Activated CD4-positive, alpha-beta T cell treated with anti-CD3 and anti-CD28 coated beads, Interleukin-2, amount 10 ng/mL, durations not matched to agents 7 days and 5 days (primary cell): ENCODE measurements at regions not wholly inside any gene's neighbourhood (a gene's known extent, or its start where the extent isn't known, plus 50 kb on each side); places are given as distances from the start of the nearest gene placed in this dataset.
"Not testable (repeated sequence)": the region's sequence is repeated elsewhere in the genome, so short reads cannot be mapped to it uniquely, and the experiment has no call there.

ENCODE experiments used
- CTCF ChIA-PET: fragments of 350-600 bp; sonication (Branson Sonifier 250); formaldehyde crosslinking; loops from one replicate; lab custom pipeline; 2021; ENCODE audit warnings: antibody characterized with exemption; lab: Charles Lee
- POLR2A ChIA-PET: fragments of 350-600 bp; sonication (Branson Sonifier 250); formaldehyde crosslinking; loops from one replicate; lab custom pipeline; 2021; ENCODE audit warnings: antibody characterized with exemption; lab: Charles Lee
- DNase-seq: peaks from one replicate; pipeline ENCODE4 v3.0.0-alpha.2; 2020
- H3K27ac Mint-ChIP-seq: one replicate; pipeline ENCODE4 v1.8.0; 2021; ENCODE audit warnings: mild to moderate bottlenecking, moderate library complexity, mixed read lengths
- H3K27me3 Mint-ChIP-seq: one replicate; pipeline ENCODE4 v1.8.0; 2021; ENCODE audit warnings: mixed read lengths
- H3K36me3 Mint-ChIP-seq: one replicate; pipeline ENCODE4 v1.8.0; 2021; ENCODE audit warnings: low read depth, mixed read lengths
- H3K4me1 Mint-ChIP-seq: one replicate; pipeline ENCODE4 v1.8.0; 2021; ENCODE audit warnings: mixed read lengths
- H3K4me3 Mint-ChIP-seq: one replicate; pipeline ENCODE4 v1.8.0; 2021; ENCODE audit warnings: mild to moderate bottlenecking, moderate library complexity, mixed read lengths
- H3K9me3 Mint-ChIP-seq: one replicate; pipeline ENCODE4 v1.8.0; 2021; ENCODE audit warnings: mixed read lengths

DNA sequence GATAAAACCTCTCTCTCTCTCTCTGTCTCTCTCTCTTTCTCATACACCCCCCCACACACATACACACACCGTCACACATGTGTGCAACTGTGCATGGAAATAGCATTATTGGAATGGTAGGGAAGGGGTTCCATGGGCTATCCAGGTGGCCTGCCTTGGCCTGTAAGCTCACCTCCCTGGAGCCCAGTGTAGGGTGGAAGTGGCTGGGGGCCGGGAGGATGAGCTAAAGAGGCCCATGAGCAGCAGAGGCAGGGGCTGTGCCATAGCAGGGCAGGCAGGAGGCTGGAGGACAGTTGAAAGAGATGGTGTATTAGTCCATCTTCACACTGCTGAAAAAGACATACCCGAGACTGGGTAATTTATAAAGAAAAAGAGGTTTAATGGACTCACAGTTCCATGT is 74.2 kb downstream of the CYTL1 start:
- ChIA-PET CTCF (no interaction called here), POLR2A (no interaction called here)
- Mint-ChIP-seq H3K27me3 (no peaks in the 10 kb centered on the region), H3K9me3 (peaks cover 3% of the 10 kb centered on the region), H3K27ac (peak overlapping the region; percentile 91), H3K4me3 (no peak overlapping the region), H3K36me3 (no peaks in the 10 kb centered on the region), H3K4me1 (peaks cover 16% of the 10 kb centered on the region)
- no peak for DNase-seq

DNA sequence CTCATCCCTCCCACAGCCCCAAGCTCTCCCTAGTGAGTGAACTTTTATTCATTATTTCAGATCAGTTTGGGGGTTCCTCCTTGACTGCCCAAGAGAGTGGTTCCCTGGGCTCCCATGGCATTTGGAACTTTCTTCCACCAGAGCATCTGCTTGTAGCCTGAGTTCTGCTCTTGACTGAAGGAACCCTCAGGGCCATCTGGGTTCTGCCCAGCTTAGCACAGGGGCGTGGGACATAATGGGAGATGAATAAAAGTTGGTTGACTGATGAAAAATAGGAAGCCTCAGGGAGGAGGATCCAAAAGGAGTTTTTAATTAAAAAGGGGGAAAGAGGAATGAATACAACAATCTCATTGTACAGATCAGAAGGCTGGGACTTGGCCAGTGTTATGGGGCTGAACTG is 73.4 kb downstream of the CYTL1 start:
- CTCF ChIA-PET, result no interaction called here
- peaks cover 3% of the 10 kb centered on the region for H3K9me3 Mint-ChIP-seq
- H3K27ac Mint-ChIP-seq, result no peak overlapping the region
- POLR2A ChIA-PET, result no interaction called here
- no peaks in the 10 kb centered on the region for H3K27me3 Mint-ChIP-seq
- no peaks in the 10 kb centered on the region for H3K36me3 Mint-ChIP-seq
- H3K4me1 Mint-ChIP-seq, result peaks cover 16% of the 10 kb centered on the region
- no peak for DNase-seq
- H3K4me3 Mint-ChIP-seq, result no peak overlapping the region

GRCh38 chr4:4946416-4946815 is 72.8 kb downstream of the CYTL1 start:
- CTCF ChIA-PET, result no interaction called here
- DNase-seq, result no peak

GRCh38 chr4:4947721-4948120 is 71.5 kb downstream of the CYTL1 start:
- peaks cover 16% of the 10 kb centered on the region for H3K4me1 Mint-ChIP-seq
- DNase-seq, result no peak
- peaks cover 3% of the 10 kb centered on the region for H3K9me3 Mint-ChIP-seq
- H3K27ac Mint-ChIP-seq, result no peak overlapping the region
- no peak overlapping the region for H3K4me3 Mint-ChIP-seq
- H3K27me3 Mint-ChIP-seq, result peaks cover 2% of the 10 kb centered on the region
- H3K36me3 Mint-ChIP-seq, result no peaks in the 10 kb centered on the region
- ChIA-PET CTCF (no interaction called here), POLR2A (no interaction called here)

More at GRCh38 chr4:4946416-4946815, 72.8 kb downstream of the CYTL1 start:
- peaks cover 16% of the 10 kb centered on the region for H3K4me1 Mint-ChIP-seq
- POLR2A ChIA-PET, result no interaction called here
- peaks cover 3% of the 10 kb centered on the region for H3K9me3 Mint-ChIP-seq
- no peaks in the 10 kb centered on the region for H3K36me3 Mint-ChIP-seq
- H3K27ac Mint-ChIP-seq, result no peak overlapping the region
- no peak overlapping the region for H3K4me3 Mint-ChIP-seq
- no peaks in the 10 kb centered on the region for H3K27me3 Mint-ChIP-seq

GRCh38 chr4:4948370-4948769 is 70.9 kb downstream of the CYTL1 start:
- H3K4me1 Mint-ChIP-seq, result peaks cover 14% of the 10 kb centered on the region

GRCh38 chr4:4950561-4951290 is 68.5 kb downstream of the CYTL1 start:
- ChIA-PET CTCF (no interaction called here), POLR2A (no interaction called here)
- Mint-ChIP-seq H3K9me3 (peaks cover 2% of the 10 kb centered on the region), H3K27me3 (peaks cover 2% of the 10 kb centered on the region), H3K27ac (no peak overlapping the region), H3K4me1 (no peaks in the 10 kb centered on the region), H3K36me3 (no peaks in the 10 kb centered on the region), H3K4me3 (no peak overlapping the region)
- DNase-seq, result no peak

More at GRCh38 chr4:4948370-4948769, 70.9 kb downstream of the CYTL1 start:
- H3K27me3 Mint-ChIP-seq, result peaks cover 2% of the 10 kb centered on the region
- ChIA-PET POLR2A (no interaction called here), CTCF (no interaction called here)
- DNase-seq, result no peak
- no peaks in the 10 kb centered on the region for H3K36me3 Mint-ChIP-seq
- no peak overlapping the region for H3K4me3 Mint-ChIP-seq
- no peak overlapping the region for H3K27ac Mint-ChIP-seq
- peaks cover 3% of the 10 kb centered on the region for H3K9me3 Mint-ChIP-seq

DNA sequence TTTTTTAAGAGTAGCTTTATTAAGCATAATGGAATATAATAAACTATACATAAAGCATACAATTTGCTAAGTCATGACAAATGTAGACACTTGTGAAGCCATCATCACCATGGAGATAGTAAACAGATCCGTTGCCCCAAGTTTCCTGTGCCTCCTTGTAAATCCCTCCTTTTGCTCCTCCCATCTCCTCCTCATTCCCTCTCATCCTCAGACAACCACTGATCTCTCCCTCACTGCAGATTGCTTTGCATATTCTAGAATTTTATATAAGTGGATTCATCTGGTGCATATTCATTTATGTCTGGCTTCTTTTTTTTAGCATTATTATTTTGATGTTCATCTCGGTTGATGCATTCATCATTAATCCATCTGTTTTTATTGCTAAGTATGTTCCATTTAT is 67.0 kb downstream of the CYTL1 start:
- POLR2A ChIA-PET, result no interaction called here
- H3K36me3 Mint-ChIP-seq, result no peaks in the 10 kb centered on the region
- peaks cover 2% of the 10 kb centered on the region for H3K27me3 Mint-ChIP-seq
- no peaks in the 10 kb centered on the region for H3K9me3 Mint-ChIP-seq
- no peak for DNase-seq
- no peaks in the 10 kb centered on the region for H3K4me1 Mint-ChIP-seq
- no peak overlapping the region for H3K4me3 Mint-ChIP-seq
- H3K27ac Mint-ChIP-seq, result no peak overlapping the region
- CTCF ChIA-PET, result no interaction called here

GRCh38 chr4:4959344-4960074 is 59.7 kb downstream of the CYTL1 start:
- peaks cover 24% of the 10 kb centered on the region for H3K9me3 Mint-ChIP-seq
- H3K36me3 Mint-ChIP-seq, H3K4me1 Mint-ChIP-seq, POLR2A ChIA-PET, H3K27me3 Mint-ChIP-seq, H3K27ac Mint-ChIP-seq, CTCF ChIA-PET, DNase-seq, H3K4me3 Mint-ChIP-seq: not testable (repeated sequence)

DNA sequence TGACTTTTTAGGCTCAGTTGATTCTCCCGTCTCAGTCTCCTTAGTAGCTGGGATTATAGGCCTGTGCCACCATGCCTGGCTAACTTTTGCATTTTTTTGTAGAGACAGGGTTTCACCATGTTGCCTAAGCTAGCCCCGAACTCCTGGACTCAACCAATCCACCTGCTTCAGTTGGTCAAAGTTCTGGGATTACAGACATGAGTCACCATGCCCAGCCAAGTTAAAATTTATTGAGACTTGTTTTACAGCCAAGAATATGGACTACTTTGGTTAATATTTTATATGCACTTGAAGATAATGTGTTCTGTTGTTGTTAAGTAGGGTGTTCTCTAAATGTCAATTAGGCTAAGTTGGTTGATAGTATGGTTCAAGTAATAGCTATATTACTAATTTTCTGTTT is 58.7 kb downstream of the CYTL1 start:
- no peaks in the 10 kb centered on the region for H3K27me3 Mint-ChIP-seq
- no peaks in the 10 kb centered on the region for H3K4me1 Mint-ChIP-seq
- ChIA-PET CTCF (no interaction called here), POLR2A (no interaction called here)
- peaks cover 24% of the 10 kb centered on the region for H3K9me3 Mint-ChIP-seq
- no peak overlapping the region for H3K27ac Mint-ChIP-seq
- H3K36me3 Mint-ChIP-seq, result peaks cover 2% of the 10 kb centered on the region
- no peak overlapping the region for H3K4me3 Mint-ChIP-seq
- DNase-seq, result no peak

GRCh38 chr4:4961936-4962335 is 57.3 kb downstream of the CYTL1 start:
- Mint-ChIP-seq H3K27ac (no peak overlapping the region), H3K27me3 (no peaks in the 10 kb centered on the region), H3K9me3 (peaks cover 24% of the 10 kb centered on the region), H3K36me3 (peaks cover 2% of the 10 kb centered on the region), H3K4me1 (no peaks in the 10 kb centered on the region), H3K4me3 (no peak overlapping the region)
- ChIA-PET POLR2A (no interaction called here), CTCF (no interaction called here)
- DNase-seq, result no peak

GRCh38 chr4:4962928-4963327 is 56.3 kb downstream of the CYTL1 start:
- Mint-ChIP-seq H3K9me3 (peaks cover 24% of the 10 kb centered on the region), H3K36me3 (peaks cover 2% of the 10 kb centered on the region), H3K4me1 (no peaks in the 10 kb centered on the region), H3K4me3 (no peak overlapping the region), H3K27me3 (no peaks in the 10 kb centered on the region), H3K27ac (no peak overlapping the region)
- DNase-seq, result no peak
- ChIA-PET CTCF (no interaction called here), POLR2A (no interaction called here)
